Epithelial cell of esophagus (primary cell): ENCODE measurements at regions not wholly inside any gene's neighbourhood (a gene's known extent, or its start where the extent isn't known, plus 50 kb on each side); places are given as distances from the start of the nearest gene placed in this dataset.
"Not testable (repeated sequence)": the region's sequence is repeated elsewhere in the genome, so short reads cannot be mapped to it uniquely, and the experiment has no call there.

Experiments used
- DNase-seq: peaks from one replicate; pipeline ENCODE4 v3.0.0; 2010; ENCODE audit warnings: low read depth
- H3K4me3 ChIP-seq: 2 replicates; pipeline ENCODE4 v1.5.1; 2011; ENCODE audit warnings: mild to moderate bottlenecking, low read length, control low read depth
- TF ChIP-seq, protein P1 (sequence below): IDR thresholded peaks from 2 replicates; pipeline ENCODE4 v1.5.1; 2011; ENCODE audit warnings: low read depth, mild to moderate bottlenecking, low read length, control low read depth, inconsistent platforms; ENCODE audit not compliant: insufficient read depth; ENCODE audit errors: missing control alignments

- TF ChIP-seq, protein P1, sequence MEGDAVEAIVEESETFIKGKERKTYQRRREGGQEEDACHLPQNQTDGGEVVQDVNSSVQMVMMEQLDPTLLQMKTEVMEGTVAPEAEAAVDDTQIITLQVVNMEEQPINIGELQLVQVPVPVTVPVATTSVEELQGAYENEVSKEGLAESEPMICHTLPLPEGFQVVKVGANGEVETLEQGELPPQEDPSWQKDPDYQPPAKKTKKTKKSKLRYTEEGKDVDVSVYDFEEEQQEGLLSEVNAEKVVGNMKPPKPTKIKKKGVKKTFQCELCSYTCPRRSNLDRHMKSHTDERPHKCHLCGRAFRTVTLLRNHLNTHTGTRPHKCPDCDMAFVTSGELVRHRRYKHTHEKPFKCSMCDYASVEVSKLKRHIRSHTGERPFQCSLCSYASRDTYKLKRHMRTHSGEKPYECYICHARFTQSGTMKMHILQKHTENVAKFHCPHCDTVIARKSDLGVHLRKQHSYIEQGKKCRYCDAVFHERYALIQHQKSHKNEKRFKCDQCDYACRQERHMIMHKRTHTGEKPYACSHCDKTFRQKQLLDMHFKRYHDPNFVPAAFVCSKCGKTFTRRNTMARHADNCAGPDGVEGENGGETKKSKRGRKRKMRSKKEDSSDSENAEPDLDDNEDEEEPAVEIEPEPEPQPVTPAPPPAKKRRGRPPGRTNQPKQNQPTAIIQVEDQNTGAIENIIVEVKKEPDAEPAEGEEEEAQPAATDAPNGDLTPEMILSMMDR, result no peak
- no peak overlapping the region for H3K4me3 ChIP-seq
- no peak for DNase-seq
These were observed 145.3 kb upstream of the ZNF521 start for GRCh38 chr18:25497151-25497794.

GRCh38 chr18:25496544-25496943, 144.6 kb upstream of the ZNF521 start:
- TF ChIP-seq, protein P1, result no peak
- no peak for DNase-seq
- no peak overlapping the region for H3K4me3 ChIP-seq

DNA sequence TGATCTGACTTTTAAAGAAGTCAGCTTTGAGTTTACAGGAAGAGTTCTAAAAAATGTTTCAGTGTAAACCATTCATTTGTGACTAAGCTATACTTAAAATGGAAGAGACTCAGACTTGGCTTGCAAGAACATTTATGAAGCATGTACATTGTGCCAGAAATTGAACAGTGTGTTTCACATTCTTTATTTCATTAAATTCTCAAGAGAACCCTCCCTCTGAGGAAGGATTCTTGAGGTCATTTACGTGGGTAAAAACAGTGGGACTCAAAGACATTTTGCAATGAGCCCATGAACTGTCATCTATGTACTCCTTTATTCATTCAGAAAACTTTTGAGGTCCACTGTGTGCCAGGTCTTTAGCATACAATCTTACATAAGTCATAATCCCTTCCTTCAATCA, 143.6 kb upstream of the ZNF521 start:
- DNase-seq, result no peak
- TF ChIP-seq, protein P1, result no peak
- H3K4me3 ChIP-seq, result no peak overlapping the region

GRCh38 chr18:25494888-25495287, 142.9 kb upstream of the ZNF521 start:
- TF ChIP-seq, protein P1, result no peak
- no peak overlapping the region for H3K4me3 ChIP-seq
- no peak for DNase-seq

- DNase-seq, result no peak
- TF ChIP-seq, protein P1, result no peak
- H3K4me3 ChIP-seq, result no peak overlapping the region
These were observed 141.4 kb upstream of the ZNF521 start for GRCh38 chr18:25493401-25493800.

DNA sequence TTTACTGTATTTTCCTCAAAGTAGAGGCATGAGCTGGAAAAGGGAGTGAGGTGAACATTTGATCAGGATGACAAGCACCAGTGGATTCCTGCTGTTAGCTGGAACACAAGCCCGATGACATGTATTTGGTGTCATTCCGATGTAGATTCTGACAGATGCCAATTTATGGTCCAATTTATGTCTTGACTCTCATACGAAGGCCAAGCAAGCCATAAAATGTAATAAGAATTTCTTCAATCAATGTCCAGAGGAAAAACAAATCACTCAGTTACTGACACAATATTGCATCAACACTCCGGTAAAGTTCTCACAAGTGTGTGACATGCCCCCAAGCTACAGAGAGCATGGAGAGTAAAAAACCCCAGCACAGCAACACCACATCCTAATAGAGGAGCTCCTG, 138.3 kb upstream of the ZNF521 start:
- no peak overlapping the region for H3K4me3 ChIP-seq
- DNase-seq, result no peak
- TF ChIP-seq, protein P1, result no peak

DNA sequence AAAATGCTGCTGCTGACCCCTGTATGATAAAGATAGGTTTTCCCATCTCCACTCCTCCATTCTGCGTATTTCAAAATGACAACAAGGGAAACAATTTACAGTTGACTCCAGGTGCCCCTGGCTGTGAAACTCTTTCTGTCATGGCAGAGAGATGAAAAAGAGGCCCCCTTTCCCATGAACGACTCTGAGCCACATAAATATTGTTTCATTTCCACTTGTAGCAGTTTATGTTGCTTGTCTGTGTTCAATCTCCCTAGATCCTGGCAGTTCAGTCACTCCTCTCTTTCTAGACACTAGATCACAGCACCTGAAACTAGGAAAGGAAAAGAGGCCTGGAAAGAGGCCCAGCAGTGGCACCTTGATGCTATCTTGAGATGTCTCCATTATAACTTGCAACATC, 121.0 kb upstream of the ZNF521 start:
- TF ChIP-seq, protein P1, result no peak
- DNase-seq, result no peak
- H3K4me3 ChIP-seq, result no peak overlapping the region

GRCh38 chr18:25470756-25471524, 119.0 kb upstream of the ZNF521 start:
- not testable (repeated sequence) for H3K4me3 ChIP-seq, DNase-seq
